Renal cortex interstitium (tissue), 11 donors: ENCODE measurements at regions not wholly inside any gene's neighbourhood (a gene's known extent, or its start where the extent isn't known, plus 50 kb on each side); places are given as distances from the start of the nearest gene placed in this dataset.
"Not testable (repeated sequence)": the region's sequence is repeated elsewhere in the genome, so short reads cannot be mapped to it uniquely, and the experiment has no call there.

ENCODE experiments used
- DNase-seq, 11 donors: peaks; one replicate each; pipeline ENCODE4 v3.0.0-alpha.2; 2013; ENCODE audit warnings: low read depth in 9 of 11, low spot score in 4 of 11; ENCODE audit errors: extremely low read depth in 1 of 11

GRCh38 chr7:6882321-6882721, 56.2 kb upstream of the CCZ1B start:
- not testable (repeated sequence) for DNase-seq

GRCh38 chr7:6883756-6884155, 57.7 kb upstream of the CCZ1B start:
- not testable (repeated sequence) for DNase-seq

GRCh38 chr7:6886198-6886597, 60.1 kb upstream of the CCZ1B start:
- no peak for DNase-seq

GRCh38 chr7:6888267-6889045, 62.4 kb upstream of the CCZ1B start:
- DNase-seq, result not testable (repeated sequence)

- DNase-seq, result no peak
Measured at GRCh38 chr7:6889252-6889812, 63.3 kb upstream of the CCZ1B start.

GRCh38 chr7:6902097-6902518, 76.0 kb upstream of the CCZ1B start:
- DNase-seq, result not testable (repeated sequence)

- DNase-seq, result not testable (repeated sequence)
Measured at GRCh38 chr7:6903289-6903688, 77.2 kb upstream of the CCZ1B start.

GRCh38 chr7:6903792-6904191, 77.7 kb upstream of the CCZ1B start:
- not testable (repeated sequence) for DNase-seq

- no peak for DNase-seq
Measured at GRCh38 chr7:6917258-6917657, 91.2 kb upstream of the CCZ1B start.

GRCh38 chr7:6919169-6919568, 93.1 kb upstream of the CCZ1B start:
- DNase-seq, result not testable (repeated sequence)

GRCh38 chr7:6924523-6924922, 98.4 kb upstream of the CCZ1B start:
- DNase-seq, result not testable (repeated sequence)

GRCh38 chr7:6926193-6927174, 100.4 kb upstream of the CCZ1B start:
- DNase-seq, result not testable (repeated sequence)

- not testable (repeated sequence) for DNase-seq
Measured at GRCh38 chr7:6927643-6928042, 101.6 kb upstream of the CCZ1B start.

GRCh38 chr7:6929588-6929987, 103.5 kb upstream of the CCZ1B start:
- not testable (repeated sequence) for DNase-seq

- not testable (repeated sequence) for DNase-seq
Measured at GRCh38 chr7:6930081-6930635, 104.1 kb upstream of the CCZ1B start.

GRCh38 chr7:6930787-6931186, 104.7 kb upstream of the CCZ1B start:
- DNase-seq, result not testable (repeated sequence)

GRCh38 chr7:6931456-6931855, 105.4 kb upstream of the CCZ1B start:
- DNase-seq, result not testable (repeated sequence)

GRCh38 chr7:6933954-6934632, 108.0 kb upstream of the CCZ1B start:
- not testable (repeated sequence) for DNase-seq

- DNase-seq, result no peak
Measured at GRCh38 chr7:6934981-6935380, 108.9 kb upstream of the CCZ1B start.
